IgD-negative memory B cell (primary cell): ENCODE measurements at regions not wholly inside any gene's neighbourhood (a gene's known extent, or its start where the extent isn't known, plus 50 kb on each side); places are given as distances from the start of the nearest gene placed in this dataset.
A peak's percentile ranks its signal among the peaks of the same experiment; 100 is the strongest.

ENCODE experiments used
- H3K27ac Mint-ChIP-seq, 3 donors: one replicate each; pipeline ENCODE4 v1.8.0; 2020 to 2022; ENCODE audit warnings: mild to moderate bottlenecking in 3 of 3, mixed read lengths in 3 of 3, moderate library complexity in 1 of 3
- H3K27me3 Mint-ChIP-seq: one replicate; pipeline ENCODE4 v1.8.0; 2021; ENCODE audit warnings: mixed read lengths
- H3K36me3 Mint-ChIP-seq: one replicate; pipeline ENCODE4 v1.8.0; 2020; ENCODE audit warnings: mild to moderate bottlenecking, mixed read lengths
- H3K4me1 Mint-ChIP-seq, 3 donors: one replicate each; pipeline ENCODE4 v1.8.0; 2020 to 2022; ENCODE audit warnings: mixed read lengths in 3 of 3, mild to moderate bottlenecking in 1 of 3
- H3K4me3 Mint-ChIP-seq, 4 donors: one replicate each; pipeline ENCODE4 v1.8.0; 2020 to 2022; ENCODE audit warnings: mild to moderate bottlenecking in 4 of 4, mixed read lengths in 4 of 4, moderate library complexity in 3 of 4
- H3K9me3 Mint-ChIP-seq, 3 donors: one replicate each; pipeline ENCODE4 v1.8.0; 2020 to 2021; ENCODE audit warnings: mixed read lengths in 3 of 3, mild to moderate bottlenecking in 1 of 3

GRCh38 chr6:26312096-26312463 is 52.9 kb upstream of the BTN3A2 start:
- Mint-ChIP-seq H3K27ac (peak overlapping the region; percentile 98 to 99 (median 99)), H3K36me3 (peaks cover 5% of the 10 kb centered on the region), H3K9me3 (no peaks in the 10 kb centered on the region), H3K27me3 (peaks cover 5% of the 10 kb centered on the region), H3K4me1 (peaks cover 24 to 34% (median 28%) of the 10 kb centered on the region in 3 donors), H3K4me3 (peak overlapping the region; percentile 90 to 99 (median 94))

GRCh38 chr6:26312501-26313397 is 52.2 kb upstream of the BTN3A2 start:
- Mint-ChIP-seq H3K27me3 (peaks cover 5% of the 10 kb centered on the region), H3K4me3 (peak overlapping the region; percentile 90 to 99 (median 94)), H3K36me3 (peaks cover 5% of the 10 kb centered on the region), H3K4me1 (peaks cover 24 to 34% (median 28%) of the 10 kb centered on the region in 3 donors), H3K9me3 (no peaks in the 10 kb centered on the region), H3K27ac (peak overlapping the region; percentile 98 to 99 (median 99))
